ENCODE measurements at regions not wholly inside any gene's neighbourhood (a gene's known extent, or its start where the extent isn't known, plus 50 kb on each side); places are given as distances from the start of the nearest gene placed in this dataset.

DNA sequence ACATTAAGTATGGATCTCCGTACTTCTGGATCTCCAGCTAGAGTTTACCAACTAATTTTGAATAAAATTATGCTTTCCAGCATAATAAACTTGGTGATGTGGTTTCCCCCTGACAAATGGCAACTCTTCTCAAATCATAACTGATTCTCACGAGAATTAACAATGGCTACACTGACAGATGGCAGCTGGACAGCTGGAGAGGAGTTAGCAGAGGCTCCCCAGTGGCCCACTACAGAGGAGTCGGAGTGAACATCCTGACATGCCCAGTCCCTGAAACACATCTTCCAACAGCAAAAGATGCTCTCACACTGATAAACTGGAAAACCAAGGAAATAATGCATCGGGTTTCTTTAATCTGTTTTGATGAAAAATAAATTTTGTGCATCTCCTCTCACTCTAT lies 239.6 kb downstream of the MAN2A1 start:
- Histone ChIP-seq H3K36me3 (ENCODE audit: control insufficient read depth, insufficient read depth, low read length) (no peaks in the 10 kb centered on the region), H3K27me3 (ENCODE audit: control insufficient read depth, insufficient read depth, low read length, poor library complexity, severe bottlenecking) (no peaks in the 10 kb centered on the region), H3K4me3 (ENCODE audit: insufficient read depth, low read depth, low read length) (no peak overlapping the region), H3K4me1 (ENCODE audit: control insufficient read depth, insufficient read depth, low read length) (no peaks in the 10 kb centered on the region), H3K27ac (ENCODE audit: insufficient read depth, low read depth, low read length, poor library complexity, severe bottlenecking) (no peak overlapping the region), H3K9me3 (ENCODE audit: control insufficient read depth, low read length) (no peaks in the 10 kb centered on the region)
- 90 to 93% methylated on average over 2 to 4 of the region's 4 CpGs for WGBS, 2 experiments

DNA sequence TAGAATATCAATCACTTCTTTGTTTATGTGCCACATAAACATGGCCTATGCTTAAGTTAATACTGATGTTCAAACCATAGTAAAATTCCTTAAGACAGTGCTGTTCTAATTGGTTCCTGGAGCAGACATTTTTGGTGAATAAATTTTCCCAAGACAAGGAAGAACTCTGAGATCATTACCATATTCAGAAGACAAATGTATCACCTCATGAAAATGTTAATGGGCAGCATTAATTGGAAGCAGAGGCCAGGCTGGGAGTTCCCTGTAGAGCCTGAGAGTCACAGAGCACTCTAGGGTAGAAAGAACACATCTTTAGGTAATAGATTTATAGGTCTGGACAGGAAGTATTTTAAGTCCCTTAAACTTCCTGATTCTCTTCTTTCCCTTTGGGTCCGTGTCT lies 240.2 kb downstream of the MAN2A1 start:
- no peaks in the 10 kb centered on the region for H3K9me3 ChIP-seq (ENCODE audit: control insufficient read depth, low read length)
- H3K27me3 ChIP-seq (ENCODE audit: control insufficient read depth, insufficient read depth, low read length, poor library complexity, severe bottlenecking): no peaks in the 10 kb centered on the region
- 85 to 86% methylated on average over 1 of the region's 1 CpG for WGBS, 2 experiments
- H3K27ac ChIP-seq (ENCODE audit: insufficient read depth, low read depth, low read length, poor library complexity, severe bottlenecking): no peak overlapping the region
- H3K4me1 ChIP-seq (ENCODE audit: control insufficient read depth, insufficient read depth, low read length): no peaks in the 10 kb centered on the region
- no peaks in the 10 kb centered on the region for H3K36me3 ChIP-seq (ENCODE audit: control insufficient read depth, insufficient read depth, low read length)
- H3K4me3 ChIP-seq (ENCODE audit: insufficient read depth, low read depth, low read length): no peak overlapping the region

DNA sequence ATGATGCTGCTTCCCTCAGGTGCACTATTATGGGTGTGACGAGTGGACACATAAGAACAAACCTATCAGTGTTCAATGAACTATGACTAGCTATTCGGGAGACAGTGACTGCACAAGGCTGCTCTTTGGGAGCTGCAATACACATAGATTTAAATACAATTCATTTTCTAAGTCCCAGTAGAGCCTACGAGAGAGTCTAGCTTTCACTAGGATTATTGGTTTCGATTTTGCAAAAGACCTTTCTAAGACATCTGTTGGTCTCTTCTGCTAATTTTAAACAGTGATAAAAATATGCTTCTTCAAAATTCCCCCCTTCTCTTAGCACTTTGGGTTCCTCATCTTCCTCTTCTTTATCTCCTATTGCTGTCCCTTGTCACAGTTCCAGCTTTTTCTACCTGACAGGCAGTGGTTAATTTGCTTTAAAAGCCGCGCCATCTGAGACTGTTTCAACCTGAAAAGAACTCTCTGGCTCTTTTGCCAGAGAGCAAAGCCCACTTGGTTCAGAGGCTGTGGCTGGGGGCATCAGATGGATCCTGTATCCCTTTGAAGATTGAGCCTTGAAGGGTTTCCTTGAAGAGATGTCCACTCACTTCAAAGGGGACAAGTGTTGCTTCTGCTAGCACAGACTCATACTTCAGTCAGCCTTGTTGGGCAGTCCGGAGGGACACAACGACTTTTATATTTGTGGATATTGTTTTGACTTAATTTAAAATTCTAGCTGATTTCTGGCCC lies 241.5 kb downstream of the MAN2A1 start:
- Histone ChIP-seq H3K9me3 (ENCODE audit: control insufficient read depth, low read length) (no peaks in the 10 kb centered on the region), H3K27me3 (ENCODE audit: control insufficient read depth, insufficient read depth, low read length, poor library complexity, severe bottlenecking) (no peaks in the 10 kb centered on the region), H3K4me3 (ENCODE audit: insufficient read depth, low read depth, low read length) (no peak overlapping the region), H3K36me3 (ENCODE audit: control insufficient read depth, insufficient read depth, low read length) (no peaks in the 10 kb centered on the region), H3K4me1 (ENCODE audit: control insufficient read depth, insufficient read depth, low read length) (peaks cover 3% of the 10 kb centered on the region), H3K27ac (ENCODE audit: insufficient read depth, low read depth, low read length, poor library complexity, severe bottlenecking) (no peak overlapping the region)
- WGBS, 2 experiments: 92 to 93% methylated on average over 8 of the region's 8 CpGs

DNA sequence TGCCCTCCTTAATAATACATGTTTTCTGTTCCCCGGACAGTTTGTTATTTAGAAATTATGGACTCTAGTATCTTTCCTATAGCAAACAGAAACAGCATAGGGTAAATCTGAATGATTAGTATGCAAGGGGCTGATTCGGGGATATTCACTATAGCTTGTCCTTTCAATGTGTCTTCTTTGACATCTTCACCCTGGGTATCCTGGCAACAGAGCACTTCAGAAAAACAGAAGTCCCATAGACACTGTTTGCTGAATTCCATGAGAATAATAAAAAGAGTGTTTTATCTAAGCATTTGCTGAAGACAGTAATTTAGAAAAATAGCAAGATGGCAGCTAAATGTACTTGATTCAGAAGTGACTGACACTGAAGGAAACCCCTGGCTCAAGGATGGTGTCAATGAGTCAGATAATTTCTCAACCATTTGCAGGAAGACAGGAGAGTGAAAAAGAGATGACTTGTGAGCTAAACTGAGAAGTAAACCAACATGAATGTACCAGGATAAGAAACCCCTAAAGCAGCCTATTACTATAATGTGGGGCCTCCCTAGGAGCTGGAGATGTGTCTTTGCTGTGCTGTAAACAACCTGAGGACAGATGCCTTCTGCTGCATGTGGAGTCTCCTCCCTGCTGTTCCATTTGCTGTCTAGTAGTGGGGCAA lies 246.2 kb downstream of the MAN2A1 start:
- Histone ChIP-seq H3K27ac (ENCODE audit: insufficient read depth, low read depth, low read length, poor library complexity, severe bottlenecking) (no peak overlapping the region), H3K4me3 (ENCODE audit: insufficient read depth, low read depth, low read length) (no peak overlapping the region)
- 83 to 95% methylated on average over 1 to 2 of the region's 2 CpGs for WGBS, 2 experiments

DNA sequence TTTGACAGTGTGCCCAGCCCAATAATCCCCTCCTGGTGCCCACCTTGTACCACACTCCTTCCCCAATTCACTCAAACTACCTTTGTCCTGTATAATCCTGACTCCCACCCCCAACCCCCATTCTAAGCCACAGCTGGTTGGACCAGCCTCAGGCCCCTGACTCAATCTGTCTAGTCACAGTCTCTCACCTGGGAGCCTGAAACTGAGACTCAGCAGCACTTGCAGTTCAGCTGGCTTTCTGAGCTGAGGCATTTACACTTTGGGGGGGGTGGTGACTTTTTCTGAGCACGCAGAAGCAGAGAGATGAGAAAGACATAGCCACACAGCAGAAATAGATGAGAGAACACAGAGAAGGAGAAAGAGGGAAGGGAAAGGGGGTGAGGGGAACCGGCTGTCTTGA lies 247.3 kb downstream of the MAN2A1 start:
- Histone ChIP-seq H3K27me3 (ENCODE audit: control insufficient read depth, insufficient read depth, low read length, poor library complexity, severe bottlenecking) (no peaks in the 10 kb centered on the region), H3K36me3 (ENCODE audit: control insufficient read depth, insufficient read depth, low read length) (no peaks in the 10 kb centered on the region), H3K9me3 (ENCODE audit: control insufficient read depth, low read length) (no peaks in the 10 kb centered on the region), H3K27ac (ENCODE audit: insufficient read depth, low read depth, low read length, poor library complexity, severe bottlenecking) (no peak overlapping the region), H3K4me3 (ENCODE audit: insufficient read depth, low read depth, low read length) (no peak overlapping the region), H3K4me1 (ENCODE audit: control insufficient read depth, insufficient read depth, low read length) (peaks cover 5% of the 10 kb centered on the region)
- WGBS, 2 experiments: 77 to 90% methylated on average over 2 of the region's 2 CpGs

More for the DNA sequence above, 246.2 kb downstream of the MAN2A1 start:
- Histone ChIP-seq H3K9me3 (ENCODE audit: control insufficient read depth, low read length) (no peaks in the 10 kb centered on the region), H3K36me3 (ENCODE audit: control insufficient read depth, insufficient read depth, low read length) (no peaks in the 10 kb centered on the region), H3K27me3 (ENCODE audit: control insufficient read depth, insufficient read depth, low read length, poor library complexity, severe bottlenecking) (no peaks in the 10 kb centered on the region), H3K4me1 (ENCODE audit: control insufficient read depth, insufficient read depth, low read length) (peaks cover 5% of the 10 kb centered on the region)

DNA sequence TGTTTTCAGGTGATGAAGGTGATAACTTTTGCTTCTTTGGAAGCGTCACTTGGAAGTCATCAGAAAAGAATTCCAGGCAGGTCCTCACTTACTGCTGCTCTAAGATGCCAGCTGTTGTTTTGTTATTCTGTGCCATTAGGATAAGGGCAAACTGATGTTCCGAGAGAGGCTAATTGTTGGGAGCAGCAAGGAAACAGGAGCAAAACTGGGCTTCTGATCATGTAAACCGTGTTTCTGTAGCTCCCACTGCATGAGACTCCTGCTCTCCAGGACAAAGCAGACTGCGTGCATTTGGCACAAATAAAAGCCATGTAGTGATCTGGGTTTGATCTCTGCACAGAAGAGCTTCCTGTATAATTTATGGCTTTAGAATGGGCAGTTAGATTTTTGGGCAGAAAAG lies 248.2 kb downstream of the MAN2A1 start:
- H3K9me3 ChIP-seq (ENCODE audit: control insufficient read depth, low read length): no peaks in the 10 kb centered on the region
- 93 to 94% methylated on average over 4 of the region's 4 CpGs for WGBS, 2 experiments
- H3K4me1 ChIP-seq (ENCODE audit: control insufficient read depth, insufficient read depth, low read length): peaks cover 5% of the 10 kb centered on the region
- no peak overlapping the region for H3K4me3 ChIP-seq (ENCODE audit: insufficient read depth, low read depth, low read length)
- no peaks in the 10 kb centered on the region for H3K27me3 ChIP-seq (ENCODE audit: control insufficient read depth, insufficient read depth, low read length, poor library complexity, severe bottlenecking)
- H3K36me3 ChIP-seq (ENCODE audit: control insufficient read depth, insufficient read depth, low read length): no peaks in the 10 kb centered on the region
- no peak overlapping the region for H3K27ac ChIP-seq (ENCODE audit: insufficient read depth, low read depth, low read length, poor library complexity, severe bottlenecking)

DNA sequence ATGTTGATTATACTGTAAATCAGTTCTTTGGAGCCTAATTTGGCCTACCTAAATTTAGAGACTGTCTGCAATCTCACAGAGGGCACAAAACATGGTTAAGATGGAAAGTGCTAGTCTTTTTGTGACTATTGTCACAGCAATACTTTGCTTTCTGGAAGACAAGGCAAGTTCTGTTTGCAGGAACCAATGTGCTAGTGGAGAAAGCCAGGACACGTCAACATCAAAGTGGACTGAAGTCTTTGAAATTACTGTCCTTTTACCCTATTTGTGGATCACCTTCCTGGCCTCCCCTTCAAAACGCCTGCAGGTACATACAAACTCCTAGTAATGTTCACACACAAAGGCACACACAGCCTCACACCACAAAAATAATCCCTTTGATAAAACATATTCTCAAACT lies 248.7 kb downstream of the MAN2A1 start:
- Histone ChIP-seq H3K9me3 (ENCODE audit: control insufficient read depth, low read length) (no peaks in the 10 kb centered on the region), H3K4me1 (ENCODE audit: control insufficient read depth, insufficient read depth, low read length) (peaks cover 5% of the 10 kb centered on the region), H3K36me3 (ENCODE audit: control insufficient read depth, insufficient read depth, low read length) (no peaks in the 10 kb centered on the region), H3K27me3 (ENCODE audit: control insufficient read depth, insufficient read depth, low read length, poor library complexity, severe bottlenecking) (no peaks in the 10 kb centered on the region), H3K27ac (ENCODE audit: insufficient read depth, low read depth, low read length, poor library complexity, severe bottlenecking) (no peak overlapping the region), H3K4me3 (ENCODE audit: insufficient read depth, low read depth, low read length) (no peak overlapping the region)
- 90 to 91% methylated on average over 2 of the region's 2 CpGs for WGBS, 2 experiments

DNA sequence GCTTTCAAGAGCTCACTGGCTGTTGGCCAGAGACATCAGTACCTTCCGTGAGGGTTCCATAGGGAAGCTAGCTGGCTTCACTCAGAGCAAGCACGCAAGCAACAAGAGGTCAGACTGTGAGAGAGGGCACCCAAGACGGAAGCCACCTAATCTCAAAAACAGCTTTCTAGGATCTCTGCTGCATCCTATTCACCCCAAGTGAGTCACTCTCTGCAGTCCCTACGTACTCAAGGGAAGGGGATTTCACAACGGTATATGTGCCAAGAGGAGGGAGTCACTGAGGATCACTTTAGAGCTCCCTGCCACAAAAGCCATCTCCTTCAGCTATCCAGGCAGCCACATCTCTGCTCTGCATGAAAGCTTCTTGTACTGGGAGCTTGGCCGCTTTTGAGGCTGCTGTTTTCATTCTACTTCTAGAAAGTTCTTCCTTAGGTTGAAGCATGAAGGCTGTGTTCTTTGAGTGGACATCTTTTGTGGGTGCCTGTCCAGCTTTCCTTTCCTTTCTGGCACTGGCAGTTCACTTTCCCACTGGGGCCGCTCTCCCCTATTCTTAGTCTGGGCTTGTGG lies 249.5 kb downstream of the MAN2A1 start:
- H3K9me3 ChIP-seq (ENCODE audit: control insufficient read depth, low read length): no peaks in the 10 kb centered on the region
- no peak overlapping the region for H3K4me3 ChIP-seq (ENCODE audit: insufficient read depth, low read depth, low read length)
- WGBS, 2 experiments: 94% methylated on average over 7 of the region's 7 CpGs
- H3K36me3 ChIP-seq (ENCODE audit: control insufficient read depth, insufficient read depth, low read length): no peaks in the 10 kb centered on the region
- peaks cover 7% of the 10 kb centered on the region for H3K4me1 ChIP-seq (ENCODE audit: control insufficient read depth, insufficient read depth, low read length)
- no peak overlapping the region for H3K27ac ChIP-seq (ENCODE audit: insufficient read depth, low read depth, low read length, poor library complexity, severe bottlenecking)
- H3K27me3 ChIP-seq (ENCODE audit: control insufficient read depth, insufficient read depth, low read length, poor library complexity, severe bottlenecking): no peaks in the 10 kb centered on the region

DNA sequence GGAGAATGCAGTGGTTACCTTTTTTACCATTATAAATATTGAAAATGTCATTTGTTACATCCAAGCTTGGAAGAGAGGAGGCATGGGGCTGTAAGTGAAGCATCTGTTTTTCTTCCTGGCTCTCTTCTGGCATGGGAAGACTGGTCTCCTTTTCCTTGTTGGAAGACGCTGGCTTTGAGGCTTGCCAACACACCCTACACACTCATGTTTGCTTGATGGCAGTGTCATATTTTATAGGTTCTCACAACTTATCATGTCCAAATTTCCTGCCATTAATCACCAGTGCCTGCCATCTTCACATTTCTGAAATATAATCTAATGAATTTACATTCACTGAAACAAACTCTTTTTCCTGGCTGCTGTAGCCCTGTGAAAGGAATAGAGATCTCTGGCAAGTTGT lies 252.9 kb downstream of the MAN2A1 start:
- 90% methylated on average over 1 of the region's 1 CpG; no CpG with 5 or more reads in 1 of the 2 experiments for WGBS, 2 experiments
- no peaks in the 10 kb centered on the region for H3K36me3 ChIP-seq (ENCODE audit: control insufficient read depth, insufficient read depth, low read length)
- no peaks in the 10 kb centered on the region for H3K9me3 ChIP-seq (ENCODE audit: control insufficient read depth, low read length)
- no peak overlapping the region for H3K4me3 ChIP-seq (ENCODE audit: insufficient read depth, low read depth, low read length)
- no peaks in the 10 kb centered on the region for H3K27me3 ChIP-seq (ENCODE audit: control insufficient read depth, insufficient read depth, low read length, poor library complexity, severe bottlenecking)
- H3K27ac ChIP-seq (ENCODE audit: insufficient read depth, low read depth, low read length, poor library complexity, severe bottlenecking): no peak overlapping the region
- peaks cover 13% of the 10 kb centered on the region for H3K4me1 ChIP-seq (ENCODE audit: control insufficient read depth, insufficient read depth, low read length)

DNA sequence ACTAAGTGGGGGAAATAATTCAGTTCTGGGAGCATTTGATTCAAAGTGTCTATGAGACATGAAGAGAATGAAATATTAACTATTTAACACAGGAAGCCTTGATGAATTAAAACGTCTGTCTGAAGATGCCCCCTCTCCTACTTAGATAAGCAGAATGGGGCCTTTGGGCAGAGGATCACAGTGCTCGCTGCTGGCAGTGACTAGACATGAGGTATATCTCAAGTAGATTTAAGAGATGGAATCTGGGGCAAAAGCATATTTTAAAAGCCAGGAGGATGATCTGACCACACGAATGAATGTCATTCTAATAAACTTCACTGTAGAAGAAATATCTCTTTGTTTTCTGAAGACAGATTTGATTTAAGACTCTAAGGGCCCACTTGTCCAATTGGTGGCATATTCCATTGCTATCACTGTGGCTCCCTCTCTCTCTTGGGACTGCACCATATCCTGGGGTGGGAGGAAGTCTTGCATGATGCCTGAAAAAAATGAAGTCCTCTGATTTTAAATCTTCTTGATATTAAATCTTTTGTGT lies 254.0 kb downstream of the MAN2A1 start:
- Histone ChIP-seq H3K36me3 (ENCODE audit: control insufficient read depth, insufficient read depth, low read length) (no peaks in the 10 kb centered on the region), H3K27ac (ENCODE audit: insufficient read depth, low read depth, low read length, poor library complexity, severe bottlenecking) (no peak overlapping the region), H3K27me3 (ENCODE audit: control insufficient read depth, insufficient read depth, low read length, poor library complexity, severe bottlenecking) (no peaks in the 10 kb centered on the region), H3K4me3 (ENCODE audit: insufficient read depth, low read depth, low read length) (no peak overlapping the region), H3K4me1 (ENCODE audit: control insufficient read depth, insufficient read depth, low read length) (peaks cover 13% of the 10 kb centered on the region), H3K9me3 (ENCODE audit: control insufficient read depth, low read length) (no peaks in the 10 kb centered on the region)
- WGBS, 2 experiments: 88 to 94% methylated on average over 3 of the region's 3 CpGs
